NCI-H82 treated with DMSO at 0.1 percent for 48 hours (cell line): ENCODE measurements at regions not wholly inside any gene's neighbourhood (a gene's known extent, or its start where the extent isn't known, plus 50 kb on each side); places are given as distances from the start of the nearest gene placed in this dataset.
A peak's percentile ranks its signal among the peaks of the same experiment; 100 is the strongest.
"Not testable (repeated sequence)": the region's sequence is repeated elsewhere in the genome, so short reads cannot be mapped to it uniquely, and the experiment has no call there.

Experiments
- DNase-seq: peaks from one replicate; lab custom pipeline; 2025; ENCODE audit not compliant: unreplicated experiment; lab: John Stamatoyannopoulos, UW

DNA sequence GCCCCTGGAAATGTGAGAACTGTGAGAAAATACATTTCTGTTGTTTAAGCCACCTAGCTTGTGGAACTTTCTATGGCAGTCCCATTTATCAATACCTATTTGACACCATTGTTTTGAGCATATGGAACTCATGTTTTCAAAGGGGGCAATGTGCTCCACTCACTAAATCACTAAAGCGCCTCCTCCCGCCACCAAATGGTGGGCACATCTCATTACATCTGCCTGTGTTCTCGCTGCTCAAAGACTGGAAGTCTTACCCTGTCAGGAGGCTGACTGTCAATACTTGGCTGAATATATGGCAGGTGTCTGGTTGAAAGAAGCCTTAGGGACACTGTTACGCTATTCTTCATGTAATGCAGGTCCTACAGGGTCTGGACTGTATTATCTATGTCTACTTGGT lies 767.7 kb downstream of the TSN start:
- DNase-seq = no peak

DNA sequence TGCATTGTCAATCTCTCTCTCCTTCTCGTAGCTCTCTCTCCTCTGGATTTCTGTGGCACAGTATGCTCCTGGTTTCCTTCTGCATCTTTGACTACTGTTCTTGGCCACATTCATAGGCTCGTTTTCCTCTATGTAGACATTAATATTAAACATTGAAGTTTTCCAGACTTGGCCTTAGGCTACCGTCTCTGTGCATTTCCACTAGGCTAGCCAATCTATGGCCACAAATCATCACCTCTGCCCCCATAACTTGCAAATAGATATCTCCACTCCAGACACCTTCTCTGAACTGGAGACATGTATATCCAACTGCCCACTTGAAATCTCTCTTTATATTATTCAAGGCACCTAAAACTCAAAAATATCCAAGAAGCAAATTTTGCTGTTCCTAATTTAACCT lies 768.5 kb downstream of the TSN start:
- no peak for DNase-seq

DNA sequence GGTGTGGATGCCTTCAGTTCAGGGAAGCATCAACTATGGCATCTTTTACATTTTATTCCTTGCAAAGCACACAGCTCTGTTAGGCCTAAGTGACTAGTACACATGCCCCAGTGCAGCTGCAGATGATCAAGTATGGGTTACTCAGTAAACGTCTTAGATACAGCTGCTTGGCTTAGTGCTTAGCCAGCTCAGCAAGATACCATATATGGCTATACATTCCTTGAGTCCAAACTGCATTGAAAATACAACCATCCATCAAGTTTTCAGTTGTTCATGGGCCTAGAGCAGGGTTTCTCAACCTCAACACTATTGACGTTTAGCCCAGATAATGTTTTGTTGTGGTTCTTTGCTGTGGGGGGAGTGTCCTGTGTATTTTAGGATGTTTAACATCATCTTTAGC lies 769.9 kb downstream of the TSN start:
- DNase-seq = no peak

DNA sequence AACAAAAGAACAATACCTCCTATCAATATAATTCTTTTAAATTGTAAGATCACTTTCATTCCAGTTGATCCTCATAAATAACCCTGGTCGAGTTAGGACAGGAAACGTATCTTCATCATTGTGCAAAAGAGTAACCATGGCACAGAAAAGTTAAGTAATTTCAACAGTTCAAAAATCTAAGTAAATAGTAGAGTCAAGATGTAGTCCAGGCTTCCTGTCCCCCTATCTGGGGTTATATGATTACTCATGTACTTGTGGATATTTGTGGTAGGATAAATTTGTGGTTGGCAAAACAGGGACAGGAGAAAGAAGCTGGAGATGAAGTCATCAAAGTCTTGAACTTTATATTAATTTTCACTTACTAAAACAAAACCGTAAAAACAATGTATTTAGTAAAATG lies 772.6 kb downstream of the TSN start:
- no peak for DNase-seq

DNA sequence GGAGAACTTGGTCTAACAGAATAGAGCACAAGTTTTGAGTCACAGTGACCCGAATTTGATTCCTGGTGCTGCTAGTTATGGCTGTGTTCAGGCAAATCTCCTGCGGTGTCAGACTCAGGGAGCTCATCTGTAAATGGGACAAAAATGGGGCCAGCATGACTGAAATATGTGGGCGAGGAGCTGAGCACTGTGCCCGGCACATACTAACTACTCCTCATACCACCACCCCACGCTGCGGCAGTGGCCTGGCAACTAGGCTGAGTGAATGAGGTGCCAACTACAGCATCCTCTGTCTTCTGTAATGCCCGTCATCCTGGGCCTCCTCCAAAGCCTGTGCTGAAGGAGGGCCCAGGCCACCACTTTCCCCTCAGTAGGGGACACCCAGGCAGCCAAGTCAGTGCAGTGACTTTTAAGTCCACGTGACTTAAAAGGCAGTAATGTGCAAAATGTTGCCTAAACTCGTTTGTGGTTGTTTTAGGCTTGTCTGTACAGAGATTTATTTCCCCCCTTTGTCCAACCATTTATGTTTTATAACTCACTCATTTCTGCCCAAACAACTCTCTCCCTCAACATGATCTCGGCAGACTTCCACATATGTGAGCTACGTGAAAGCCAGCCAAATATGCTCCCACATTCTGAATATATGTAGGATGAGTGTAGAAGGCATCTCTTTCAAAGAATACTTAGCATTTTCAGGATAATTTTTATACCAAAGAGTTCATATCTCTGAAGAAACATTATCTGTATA lies 773.7 kb downstream of the TSN start:
- no peak for DNase-seq

DNA sequence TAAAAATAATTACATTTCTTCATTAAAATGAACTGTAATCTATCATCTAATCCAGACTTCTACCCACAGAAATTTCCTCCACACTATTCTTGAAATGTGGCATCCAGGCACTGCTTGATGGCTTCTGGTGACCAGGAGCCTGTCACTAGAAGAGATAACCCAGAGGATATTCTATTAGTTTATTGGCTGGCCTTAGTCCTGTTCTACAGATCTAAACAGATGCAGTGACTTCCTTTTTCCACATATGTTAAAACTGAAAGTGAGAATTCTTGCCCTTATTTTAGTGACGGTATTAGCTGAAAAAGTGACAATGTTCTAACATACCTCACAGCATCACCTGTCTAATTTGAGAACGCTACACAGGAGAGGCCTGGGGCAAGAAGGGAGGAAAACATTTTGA lies 775.4 kb downstream of the TSN start:
- no peak for DNase-seq

DNA sequence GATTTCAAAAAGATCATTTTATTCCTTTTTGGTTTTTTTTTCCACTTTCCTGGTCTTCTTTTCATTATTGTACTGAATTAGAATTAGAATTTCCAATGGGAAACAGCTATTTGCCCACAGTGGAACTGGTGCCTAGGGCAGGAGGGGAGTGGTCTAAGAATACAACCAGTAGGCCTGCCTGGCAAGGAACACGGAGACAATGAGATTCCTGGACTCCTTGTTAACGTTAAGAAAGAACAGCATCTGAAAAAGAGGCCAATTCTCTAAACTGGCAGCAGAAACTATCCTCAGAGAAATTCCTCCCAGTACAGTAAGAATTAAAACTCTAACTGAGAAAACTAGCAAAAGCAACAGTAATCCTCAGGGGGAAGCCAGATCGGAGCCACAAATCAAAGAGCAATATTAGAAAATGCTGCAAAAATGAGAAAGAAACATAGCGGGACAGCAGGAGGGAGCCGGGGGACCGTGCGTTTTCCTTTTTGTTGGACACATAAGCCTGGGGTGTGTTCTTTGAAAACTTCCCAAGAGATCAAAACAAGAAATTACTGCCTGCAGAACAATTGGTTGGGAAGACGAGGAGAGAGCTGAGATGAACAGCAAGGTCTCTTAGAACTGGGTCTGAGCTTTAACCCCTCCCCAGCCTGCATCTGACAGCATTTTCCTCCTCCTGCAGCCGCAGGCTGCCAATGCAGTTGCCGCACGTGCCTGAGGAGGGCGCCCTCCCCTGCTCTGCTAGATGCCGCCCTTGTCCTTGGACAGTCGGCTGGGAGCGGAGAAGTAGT lies 776.0 kb downstream of the TSN start:
- DNase-seq = no peak

DNA sequence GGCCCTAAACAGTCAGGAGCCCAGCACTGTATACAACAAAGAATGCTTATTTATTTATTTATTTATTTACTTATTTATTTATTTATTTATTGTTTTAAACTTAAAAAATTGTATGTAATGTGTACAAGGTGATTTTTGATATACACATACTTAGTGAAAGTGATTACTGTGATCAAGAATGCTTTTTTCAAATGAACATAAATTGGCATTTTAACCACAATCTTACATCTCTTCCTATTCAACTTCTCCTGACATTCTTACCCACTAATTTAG lies 776.6 kb downstream of the TSN start:
- no peak for DNase-seq

DNA sequence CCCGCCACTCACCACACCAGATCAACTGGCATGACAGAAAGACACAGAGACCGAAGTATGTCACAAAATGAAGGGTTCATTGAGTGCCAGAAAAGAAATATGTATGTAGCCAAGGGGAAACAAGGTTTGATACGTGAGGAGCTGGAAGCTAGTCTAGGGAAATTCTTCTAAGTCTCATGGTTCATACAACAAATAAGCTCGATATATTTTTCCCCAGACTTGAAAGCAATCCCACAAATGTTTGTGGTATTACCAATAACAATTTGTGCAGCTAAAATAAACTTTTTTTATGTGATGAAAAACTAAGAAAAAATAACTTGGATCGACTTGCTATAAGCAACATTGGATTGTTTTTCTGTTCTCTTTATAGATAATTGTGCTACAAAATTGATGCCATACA lies 777.0 kb downstream of the TSN start:
- no peak for DNase-seq

DNA sequence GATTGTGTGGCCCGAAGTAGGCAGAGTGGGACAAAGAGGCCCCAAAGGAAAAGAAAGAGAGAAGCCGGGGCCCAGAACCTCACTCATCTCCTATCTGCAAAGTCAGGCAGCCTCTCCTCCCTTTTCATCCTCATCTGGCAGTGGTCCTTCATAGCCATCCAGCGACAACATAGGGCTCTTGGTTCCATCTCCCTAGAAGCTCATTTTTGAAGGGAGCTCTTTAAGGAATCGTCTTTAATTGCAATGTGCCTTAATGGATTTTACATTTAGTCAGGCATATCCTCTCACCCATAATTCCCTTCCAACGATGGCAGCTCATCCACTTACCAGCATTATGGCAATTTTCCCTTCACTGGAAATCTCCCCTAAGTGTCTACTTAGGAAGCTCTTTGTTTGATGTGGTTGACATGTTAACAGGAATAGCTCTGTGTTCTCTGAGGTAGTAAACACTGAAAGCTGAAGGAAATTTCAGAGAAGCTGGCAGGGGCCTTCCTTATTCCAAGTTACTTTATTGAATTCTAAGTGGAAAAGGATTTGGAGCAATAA lies 780.6 kb downstream of the TSN start:
- DNase-seq = peak; percentile 87

DNA sequence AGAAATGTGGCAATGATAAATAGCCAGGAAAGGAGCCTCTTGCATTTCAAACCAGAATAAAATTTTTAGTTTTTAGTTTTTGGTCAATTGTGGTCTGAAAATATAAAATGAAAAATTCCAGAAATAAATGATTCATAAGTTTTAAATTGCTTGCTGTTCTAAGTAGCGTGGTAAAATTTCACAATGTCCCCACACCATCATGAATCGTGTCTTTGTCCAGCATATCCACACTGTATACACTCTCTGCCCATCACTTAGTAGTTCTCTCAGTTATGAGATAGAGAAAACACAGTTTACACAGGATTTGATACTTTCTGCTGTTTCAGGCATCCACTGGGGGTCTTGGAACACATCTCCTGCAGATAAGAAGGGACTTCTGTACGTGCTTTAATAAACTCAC lies 783.9 kb downstream of the TSN start:
- no peak for DNase-seq

DNA sequence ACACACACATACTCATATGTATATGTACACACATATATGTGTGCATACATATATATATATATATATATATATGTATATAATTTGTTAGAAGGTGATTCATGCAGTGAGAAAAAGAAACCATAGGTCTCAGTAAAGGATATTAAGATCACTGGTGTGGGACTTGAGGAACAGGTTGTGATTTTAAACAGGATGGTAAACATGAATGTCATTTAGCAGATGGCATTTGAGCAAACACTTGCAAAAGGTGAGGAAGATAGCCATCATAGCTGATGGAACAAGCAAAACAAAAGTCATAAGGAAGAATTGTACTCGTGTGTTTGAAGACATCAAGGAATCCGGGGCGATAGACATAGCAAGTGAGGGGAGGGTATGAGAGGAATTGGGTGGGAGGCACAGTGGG lies 784.5 kb downstream of the TSN start:
- DNase-seq = no peak

DNA sequence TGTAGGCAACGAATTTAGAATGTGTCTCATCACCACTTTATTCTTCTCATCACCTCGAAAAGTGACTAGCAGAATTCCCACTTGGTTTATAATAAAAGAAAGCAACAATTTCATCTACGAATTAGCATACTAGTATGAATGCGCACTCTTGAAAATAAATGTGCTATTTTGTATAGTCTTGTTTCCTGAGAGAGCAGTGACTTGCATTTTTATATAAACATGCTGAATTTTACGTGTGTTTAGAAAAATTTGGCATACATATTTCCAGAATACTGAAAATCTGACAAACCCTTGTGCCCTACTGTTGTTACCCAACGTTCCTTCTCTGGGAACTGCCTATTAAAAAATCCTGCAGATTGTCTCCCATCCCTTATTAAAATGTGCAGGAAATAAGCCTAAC lies 786.8 kb downstream of the TSN start:
- DNase-seq = no peak

DNA sequence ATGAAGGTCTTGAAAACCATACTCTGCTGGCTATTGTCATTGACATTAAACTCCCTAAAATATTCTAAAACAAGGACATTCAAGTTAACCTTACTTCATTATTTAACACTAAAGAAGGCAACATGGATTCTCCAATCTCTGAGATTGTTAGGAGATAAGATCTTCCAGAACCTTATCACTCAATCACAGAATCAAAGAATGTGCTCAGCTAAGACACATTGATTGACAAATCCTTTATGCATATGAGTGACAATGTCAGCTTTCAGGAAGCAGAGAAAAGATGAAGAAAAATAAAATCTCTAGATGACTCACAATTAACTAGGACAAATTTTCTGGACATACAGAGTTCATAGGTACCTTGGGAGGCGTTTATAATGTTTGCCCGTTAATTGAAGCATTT lies 787.2 kb downstream of the TSN start:
- no peak for DNase-seq

DNA sequence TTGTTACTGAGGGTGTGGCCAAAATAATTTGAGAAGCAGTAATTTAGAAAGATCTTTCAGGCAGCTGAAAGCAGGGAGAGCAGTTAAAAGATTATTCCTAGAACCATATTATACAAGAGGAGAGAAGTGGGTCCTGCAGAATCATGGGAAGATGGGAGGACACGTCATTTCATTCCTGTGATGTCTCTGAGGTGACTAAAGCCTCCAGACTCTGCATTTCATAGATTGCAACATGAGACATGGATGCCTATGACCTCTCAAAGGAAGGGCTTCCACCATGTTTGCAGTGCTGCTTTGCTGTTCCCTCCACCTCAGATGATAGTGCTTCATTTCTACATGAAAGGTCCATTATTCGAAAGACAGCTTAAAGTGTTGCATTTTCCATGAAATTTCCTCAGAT lies 788.4 kb downstream of the TSN start:
- DNase-seq = no peak

DNA sequence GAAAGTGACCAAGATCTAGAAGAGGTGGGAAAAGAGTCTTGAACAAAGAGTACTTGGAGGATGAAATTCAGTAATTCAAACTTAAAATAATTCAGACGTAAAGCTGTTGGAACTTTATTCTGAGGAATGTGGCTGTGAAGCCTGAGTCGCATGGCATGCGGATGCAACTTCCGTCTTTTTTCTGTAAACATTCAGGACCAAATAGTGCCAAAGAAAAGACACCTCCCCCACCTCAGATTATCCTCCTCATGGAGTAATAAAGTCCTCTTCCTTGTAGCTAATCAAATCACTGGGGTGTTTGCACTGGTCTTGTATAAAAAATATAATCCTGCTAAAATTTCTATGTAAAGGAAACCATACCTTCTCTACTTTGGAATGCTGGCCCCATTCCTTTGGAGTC lies 790.4 kb downstream of the TSN start:
- DNase-seq = no peak

DNA sequence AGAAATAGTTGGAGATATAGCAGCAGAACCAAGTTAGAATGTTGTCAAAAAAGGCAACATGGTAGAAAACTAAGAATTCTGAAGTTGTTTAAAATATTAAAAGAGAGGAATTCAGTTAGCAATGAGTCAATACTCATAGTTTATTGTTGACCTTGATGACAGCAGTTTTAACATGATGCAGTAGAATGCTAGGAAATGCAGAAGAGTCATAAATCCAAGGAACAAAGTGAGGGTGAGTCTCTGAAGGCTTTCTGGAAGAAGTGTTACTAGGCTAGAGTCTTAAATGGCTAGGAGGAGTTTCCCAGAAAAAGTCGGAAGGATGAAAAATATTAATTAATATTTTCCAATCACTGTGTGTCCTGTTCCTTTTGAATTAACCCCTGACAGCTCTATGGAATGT lies 807.3 kb downstream of the TSN start:
- no peak for DNase-seq

DNA sequence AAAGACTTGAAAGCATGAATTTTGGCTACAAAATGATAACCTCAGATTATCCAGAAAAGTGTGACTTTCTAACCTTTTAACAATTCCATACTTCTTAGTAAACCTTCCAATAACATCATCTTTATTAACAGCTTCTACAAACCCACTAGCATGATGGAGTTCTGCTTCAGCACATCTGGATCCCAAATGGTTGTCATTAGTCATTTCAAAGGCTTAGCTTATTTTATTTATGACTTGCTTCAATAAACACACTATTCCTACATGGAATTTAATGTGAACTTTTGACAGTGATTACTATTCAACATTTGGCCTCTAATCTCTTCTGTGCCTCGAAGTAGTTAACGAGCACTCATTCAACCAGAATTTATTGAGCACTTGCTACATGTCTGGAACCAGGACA lies 808.3 kb downstream of the TSN start:
- DNase-seq = no peak

DNA sequence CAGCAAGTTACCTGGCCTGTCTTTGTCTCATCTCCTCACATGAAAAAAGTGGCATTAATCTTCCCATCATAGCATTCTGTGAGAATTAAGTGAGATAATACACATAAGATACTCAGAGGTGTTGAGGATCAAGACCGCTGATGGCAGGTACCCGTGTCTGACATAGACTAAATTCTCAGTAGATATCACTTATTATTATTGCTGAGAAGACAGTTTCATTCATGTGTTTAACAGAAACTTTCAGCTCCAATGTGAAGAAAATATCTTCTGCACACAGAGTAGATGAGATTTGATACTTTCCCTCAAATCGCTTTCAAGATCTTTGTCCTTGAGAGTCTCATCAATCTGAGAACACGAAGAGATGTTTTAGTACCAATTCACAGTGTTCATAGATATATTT lies 809.4 kb downstream of the TSN start:
- DNase-seq = no peak

DNA sequence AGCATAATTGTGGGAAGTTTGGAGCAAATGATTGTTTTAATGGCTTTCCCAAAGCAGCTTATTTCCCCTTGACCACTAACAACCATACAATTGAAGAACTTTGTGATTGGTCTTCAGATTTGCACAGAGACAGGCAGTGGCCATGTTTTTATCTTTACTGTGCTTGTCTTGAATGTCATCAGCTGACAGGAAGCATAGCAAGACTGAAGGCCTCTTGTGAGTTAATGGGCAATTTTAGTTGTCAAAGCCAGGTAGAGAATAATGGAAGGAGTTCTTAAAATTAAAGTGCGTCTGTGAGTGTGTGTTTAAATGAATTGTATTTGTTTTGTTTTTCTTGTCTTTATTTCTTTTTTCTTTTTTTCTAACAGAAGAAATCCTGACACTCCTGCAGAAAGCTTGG lies 809.9 kb downstream of the TSN start:
- no peak for DNase-seq

DNA sequence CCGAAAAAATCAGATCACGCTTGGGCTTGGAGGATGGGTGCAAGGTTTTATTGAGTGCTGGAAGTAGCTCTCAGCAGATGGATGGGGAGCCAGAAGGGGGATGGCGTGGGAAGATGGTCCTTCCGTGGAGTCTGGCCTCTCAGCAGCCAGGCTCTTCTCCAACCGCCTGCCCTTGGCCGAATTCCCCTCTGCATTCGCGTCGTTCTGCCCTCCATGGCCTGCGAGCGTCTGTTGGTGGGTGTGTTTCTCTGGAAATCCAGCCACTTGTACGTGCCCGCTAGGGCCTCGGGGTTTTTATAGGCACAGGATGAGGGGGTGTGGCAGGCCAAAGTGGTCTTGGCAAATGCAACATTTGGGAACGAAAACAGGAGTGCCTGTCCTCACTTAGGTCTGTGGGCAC lies 815.2 kb downstream of the TSN start:
- DNase-seq = no peak

DNA sequence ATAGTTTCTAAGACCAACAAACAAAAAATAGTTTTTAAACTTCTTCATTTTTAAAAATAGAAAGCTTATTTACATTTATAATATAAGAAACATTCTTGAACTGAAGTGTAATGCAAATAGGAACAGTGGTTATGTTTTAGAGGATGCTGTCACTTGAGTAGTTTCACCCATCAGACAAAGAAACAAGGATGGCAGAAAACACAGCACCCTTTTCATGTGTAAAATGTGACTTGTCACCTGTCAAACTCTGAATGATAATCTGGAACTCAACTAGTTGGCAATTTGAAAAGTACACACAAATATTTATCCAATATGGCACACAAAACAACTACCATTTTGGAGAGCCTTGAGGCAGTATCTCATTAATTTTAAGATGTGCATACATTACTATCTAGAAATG lies 816.0 kb downstream of the TSN start:
- DNase-seq = not testable (repeated sequence)

DNA sequence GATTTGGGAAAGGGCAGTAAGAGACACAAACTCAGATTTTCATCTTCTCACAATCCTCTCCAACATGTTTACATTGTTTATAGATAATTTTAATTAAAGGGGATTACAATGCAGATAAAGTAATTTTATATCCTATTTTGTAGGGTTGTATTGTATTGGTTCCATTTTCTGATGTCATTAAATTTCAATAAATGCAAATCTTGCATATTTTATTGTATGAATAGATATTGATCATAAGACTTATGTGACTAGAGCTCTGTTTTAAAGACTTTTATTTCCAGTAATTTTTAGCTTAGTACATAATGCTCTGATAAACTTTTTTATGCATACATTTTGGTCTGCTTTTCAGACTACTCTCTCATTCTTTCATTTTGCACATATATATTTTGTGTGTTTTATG lies 819.6 kb downstream of the TSN start:
- DNase-seq = no peak
